ENCODE measurements at regions not wholly inside any gene's neighbourhood (a gene's known extent, or its start where the extent isn't known, plus 50 kb on each side); places are given as distances from the start of the nearest gene placed in this dataset.

GRCh38 chr2:49343638-49344037, 189.3 kb upstream of the FSHR start:
- DNase-seq (ENCODE audit: low spot score in 2 of 2): no peak

GRCh38 chr2:49342156-49342555, 187.8 kb upstream of the FSHR start:
- H3K4me1 ChIP-seq: no peaks in the 10 kb centered on the region
- TF ChIP-seq POLR2A (IDR thresholded peaks at IDR 0.05) (no peak), POLR2AphosphoS5 (IDR thresholded peaks at IDR 0.05) (no peak), CTCF (IDR thresholded peaks at IDR 0.05) (no peak)

More at GRCh38 chr2:49343638-49344037, 189.3 kb upstream of the FSHR start:
- no peak overlapping the region for H3K4me3 ChIP-seq
- no peak overlapping the region for H3K27ac ChIP-seq
- no peaks in the 10 kb centered on the region for H3K4me1 ChIP-seq
- intact Hi-C loops (cut with DNase I; ENCODE audit: low total_unique reads): no loop called here
- TF ChIP-seq CTCF (IDR thresholded peaks at IDR 0.05) (no peak), POLR2AphosphoS5 (IDR thresholded peaks at IDR 0.05) (no peak), POLR2A (IDR thresholded peaks at IDR 0.05) (no peak)
- no peaks in the 10 kb centered on the region for H3K27me3 ChIP-seq
- H3K9me3 ChIP-seq: no peaks in the 10 kb centered on the region
- no peaks in the 10 kb centered on the region for H3K36me3 ChIP-seq

GRCh38 chr2:49335546-49335945, 181.2 kb upstream of the FSHR start:
- H3K36me3 ChIP-seq: no peaks in the 10 kb centered on the region
- H3K4me3 ChIP-seq: no peak overlapping the region
- H3K27ac ChIP-seq: no peak overlapping the region
- intact Hi-C loops (cut with DNase I; ENCODE audit: low total_unique reads): no loop called here
- TF ChIP-seq POLR2AphosphoS5 (IDR thresholded peaks at IDR 0.05) (no peak), POLR2A (IDR thresholded peaks at IDR 0.05) (no peak), CTCF (IDR thresholded peaks at IDR 0.05) (no peak)
- H3K9me3 ChIP-seq: no peaks in the 10 kb centered on the region
- no peaks in the 10 kb centered on the region for H3K27me3 ChIP-seq
- H3K4me1 ChIP-seq: no peaks in the 10 kb centered on the region
- DNase-seq (ENCODE audit: low spot score in 2 of 2): no peak

More at GRCh38 chr2:49342156-49342555, 187.8 kb upstream of the FSHR start:
- Histone ChIP-seq H3K36me3 (no peaks in the 10 kb centered on the region), H3K27me3 (no peaks in the 10 kb centered on the region), H3K9me3 (no peaks in the 10 kb centered on the region), H3K27ac (no peak overlapping the region), H3K4me3 (no peak overlapping the region)
- no peak for DNase-seq (ENCODE audit: low spot score in 2 of 2)
- intact Hi-C loops (cut with DNase I; ENCODE audit: low total_unique reads): no loop called here

- Histone ChIP-seq H3K36me3 (no peaks in the 10 kb centered on the region), H3K27ac (no peak overlapping the region), H3K9me3 (no peaks in the 10 kb centered on the region), H3K4me3 (no peak overlapping the region), H3K27me3 (no peaks in the 10 kb centered on the region), H3K4me1 (no peaks in the 10 kb centered on the region)
- no peak for TF ChIP-seq POLR2AphosphoS5 (IDR thresholded peaks at IDR 0.05)
- TF ChIP-seq CTCF (IDR thresholded peaks at IDR 0.05): no peak
- intact Hi-C loops (cut with DNase I; ENCODE audit: low total_unique reads): no loop called here
- no peak for DNase-seq (ENCODE audit: low spot score in 2 of 2)
These were observed 178.1 kb upstream of the FSHR start for GRCh38 chr2:49332415-49332814.

- no peaks in the 10 kb centered on the region for H3K4me1 ChIP-seq
- no peak for DNase-seq (ENCODE audit: low spot score in 2 of 2)
- TF ChIP-seq CTCF (IDR thresholded peaks at IDR 0.05): no peak
- TF ChIP-seq POLR2A (IDR thresholded peaks at IDR 0.05): no peak
- no peak for TF ChIP-seq POLR2AphosphoS5 (IDR thresholded peaks at IDR 0.05)
- H3K4me3 ChIP-seq: no peak overlapping the region
- no peaks in the 10 kb centered on the region for H3K27me3 ChIP-seq
- intact Hi-C loops (cut with DNase I; ENCODE audit: low total_unique reads): no loop called here
- no peaks in the 10 kb centered on the region for H3K36me3 ChIP-seq
- peaks cover 6 to 19% of the 10 kb centered on the region in 2 donors for H3K9me3 ChIP-seq
- H3K27ac ChIP-seq: no peak overlapping the region
These were observed 164.2 kb upstream of the FSHR start for GRCh38 chr2:49318531-49318930.
